VCaP (cell line): ENCODE measurements at regions not wholly inside any gene's neighbourhood (a gene's known extent, or its start where the extent isn't known, plus 50 kb on each side); places are given as distances from the start of the nearest gene placed in this dataset.

ENCODE experiments used
- H3K27ac ChIP-seq: fragments of 450-650 bp; 2 replicates; pipeline ENCODE4 v1.5.1; 2017
- TF ChIP-seq, protein P1 (sequence below): fragments of 450-650 bp; conservative IDR thresholded peaks from 2 replicates; pipeline ENCODE4 v1.5.1; 2017; ENCODE audit warnings: mild to moderate bottlenecking, moderate library complexity

DNA sequence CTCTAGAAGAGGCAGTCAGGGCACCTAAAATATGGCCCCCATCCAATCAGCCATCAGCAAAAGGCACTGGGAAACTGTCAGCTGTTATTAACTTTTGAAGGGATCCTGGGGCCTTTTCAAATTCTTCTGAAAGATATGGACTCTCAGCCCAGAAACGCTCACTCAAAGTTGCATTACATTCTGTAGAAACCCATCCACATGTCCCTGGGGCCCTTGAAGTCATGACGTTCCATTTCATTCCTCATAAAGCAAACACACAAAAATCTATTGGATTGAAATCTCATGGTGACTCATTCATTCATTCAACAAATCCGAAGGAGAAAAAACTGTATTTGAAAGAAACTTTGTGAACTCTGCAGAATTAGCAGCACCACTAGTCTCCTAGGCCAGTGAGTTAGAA lies 215.3 kb downstream of the C16orf95 start:
- TF ChIP-seq, protein P1, sequence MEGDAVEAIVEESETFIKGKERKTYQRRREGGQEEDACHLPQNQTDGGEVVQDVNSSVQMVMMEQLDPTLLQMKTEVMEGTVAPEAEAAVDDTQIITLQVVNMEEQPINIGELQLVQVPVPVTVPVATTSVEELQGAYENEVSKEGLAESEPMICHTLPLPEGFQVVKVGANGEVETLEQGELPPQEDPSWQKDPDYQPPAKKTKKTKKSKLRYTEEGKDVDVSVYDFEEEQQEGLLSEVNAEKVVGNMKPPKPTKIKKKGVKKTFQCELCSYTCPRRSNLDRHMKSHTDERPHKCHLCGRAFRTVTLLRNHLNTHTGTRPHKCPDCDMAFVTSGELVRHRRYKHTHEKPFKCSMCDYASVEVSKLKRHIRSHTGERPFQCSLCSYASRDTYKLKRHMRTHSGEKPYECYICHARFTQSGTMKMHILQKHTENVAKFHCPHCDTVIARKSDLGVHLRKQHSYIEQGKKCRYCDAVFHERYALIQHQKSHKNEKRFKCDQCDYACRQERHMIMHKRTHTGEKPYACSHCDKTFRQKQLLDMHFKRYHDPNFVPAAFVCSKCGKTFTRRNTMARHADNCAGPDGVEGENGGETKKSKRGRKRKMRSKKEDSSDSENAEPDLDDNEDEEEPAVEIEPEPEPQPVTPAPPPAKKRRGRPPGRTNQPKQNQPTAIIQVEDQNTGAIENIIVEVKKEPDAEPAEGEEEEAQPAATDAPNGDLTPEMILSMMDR, result no peak
- H3K27ac ChIP-seq, result no peak overlapping the region

DNA sequence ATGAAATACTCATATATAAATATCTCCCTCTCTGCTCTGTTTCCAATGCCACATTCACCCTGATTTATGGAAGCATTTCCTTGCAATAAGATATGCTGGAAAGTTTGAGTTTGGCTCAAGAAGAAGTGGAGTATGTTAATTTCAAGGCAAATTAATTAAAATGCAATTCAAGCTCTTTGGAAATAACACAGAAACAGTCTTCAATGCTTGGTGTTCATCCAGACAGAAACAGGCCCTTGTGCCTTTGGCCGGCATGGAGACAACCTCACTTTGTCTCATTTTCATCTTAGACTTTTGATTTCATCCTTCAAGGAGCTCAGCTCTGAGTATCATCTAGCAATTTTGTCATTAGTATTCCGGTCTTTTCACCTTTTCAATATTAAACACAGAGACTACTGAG lies 210.0 kb downstream of the C16orf95 start:
- no peak overlapping the region for H3K27ac ChIP-seq
- TF ChIP-seq, protein P1, result no peak

DNA sequence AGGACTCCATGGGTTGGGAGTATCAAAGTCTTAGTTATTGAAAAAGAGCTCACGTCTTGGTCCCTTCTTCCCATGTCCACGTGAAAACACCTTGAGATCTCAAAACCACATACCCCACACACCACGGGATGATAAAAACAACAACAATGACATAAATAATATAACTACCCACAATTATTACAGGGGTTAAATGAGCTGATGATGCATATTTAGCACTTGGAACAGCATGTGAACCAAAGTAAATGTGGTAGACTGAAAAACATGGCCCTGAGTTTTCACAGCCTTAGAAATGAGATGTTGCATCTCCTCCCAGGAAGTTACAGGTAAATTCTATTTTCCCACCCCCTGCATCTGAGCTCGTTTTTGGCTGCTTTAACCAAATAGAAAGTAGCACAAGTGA lies 208.9 kb downstream of the C16orf95 start:
- TF ChIP-seq, protein P1, result no peak
- no peak overlapping the region for H3K27ac ChIP-seq

DNA sequence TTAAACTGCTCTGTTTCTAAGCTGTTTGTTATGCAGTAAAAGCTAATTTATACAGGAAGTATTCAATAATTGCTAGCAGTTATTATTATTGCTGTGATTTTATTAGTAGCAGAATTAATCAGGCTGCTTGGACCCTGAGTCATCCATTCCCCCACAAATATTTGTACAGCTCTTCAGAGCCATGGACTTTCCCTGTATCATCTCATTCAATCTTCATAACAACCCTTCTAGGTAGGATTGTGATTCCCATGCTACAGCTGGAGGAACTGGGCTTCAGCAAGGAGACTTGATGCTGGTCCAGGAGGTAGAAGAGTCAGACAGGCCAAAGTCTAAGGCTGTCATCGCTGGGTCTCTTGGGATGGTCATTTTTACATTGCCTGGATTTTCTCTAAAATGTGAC lies 208.3 kb downstream of the C16orf95 start:
- TF ChIP-seq, protein P1, result no peak
- H3K27ac ChIP-seq, result no peak overlapping the region

DNA sequence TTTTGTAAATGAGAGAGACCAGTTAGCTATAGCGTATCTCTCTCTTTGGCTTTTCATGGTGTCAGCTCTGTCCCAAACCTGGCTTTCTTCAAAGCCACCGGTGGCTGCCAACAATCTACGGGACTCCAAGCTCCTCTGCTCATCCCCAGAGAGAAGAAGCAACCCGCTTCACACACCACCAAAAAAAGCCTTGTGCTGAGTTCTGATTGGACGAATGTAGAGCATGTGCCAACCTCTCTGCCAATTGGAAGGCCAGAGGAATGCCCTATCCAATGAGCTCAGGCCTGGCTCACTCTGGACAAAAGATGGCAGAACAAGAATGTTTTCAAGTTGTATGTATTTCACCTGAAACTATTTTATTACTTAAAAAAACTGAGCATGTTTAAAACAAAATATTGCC lies 202.4 kb downstream of the C16orf95 start:
- TF ChIP-seq, protein P1, result no peak
- H3K27ac ChIP-seq, result no peak overlapping the region

DNA sequence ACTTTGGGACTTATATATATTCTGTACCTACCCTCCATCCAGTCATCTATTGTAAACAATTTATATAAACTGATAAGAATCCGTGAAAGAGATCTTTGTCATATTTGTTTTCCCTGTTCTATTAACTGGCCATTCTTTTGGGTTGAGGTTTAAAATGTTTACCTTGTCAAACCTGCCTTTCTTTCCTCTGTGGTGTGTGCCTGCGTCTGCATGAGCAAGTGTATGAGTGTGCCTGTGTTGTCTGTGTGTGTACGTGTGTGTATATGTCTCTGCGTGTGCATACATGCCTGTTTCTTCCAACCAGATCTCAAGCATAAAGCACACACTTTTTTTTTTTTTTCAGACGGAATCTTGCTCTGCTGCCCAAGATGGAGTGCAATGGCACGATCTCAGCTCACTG lies 201.5 kb downstream of the C16orf95 start:
- TF ChIP-seq, protein P1, result no peak
- H3K27ac ChIP-seq, result no peak overlapping the region

DNA sequence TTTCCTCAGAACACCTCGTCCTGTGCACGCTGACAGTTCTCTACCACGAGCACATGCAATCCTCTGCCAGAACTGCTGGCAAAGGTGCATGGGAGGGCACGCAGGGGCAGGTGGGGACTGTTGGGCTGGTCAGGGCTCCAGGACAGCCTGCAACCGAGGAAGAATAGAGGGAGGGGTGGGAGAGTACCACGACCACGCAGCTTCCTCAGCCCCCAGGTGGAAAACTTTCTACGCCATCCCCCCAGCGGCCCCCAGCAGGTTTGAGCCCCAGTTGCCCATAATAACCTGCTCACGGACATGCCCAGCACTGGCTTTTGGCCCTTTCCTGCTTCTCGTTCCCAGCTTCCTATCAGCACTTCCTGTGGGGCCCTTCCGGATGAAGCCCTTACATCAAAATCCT lies 199.3 kb downstream of the C16orf95 start:
- no peak overlapping the region for H3K27ac ChIP-seq
- TF ChIP-seq, protein P1, result no peak

DNA sequence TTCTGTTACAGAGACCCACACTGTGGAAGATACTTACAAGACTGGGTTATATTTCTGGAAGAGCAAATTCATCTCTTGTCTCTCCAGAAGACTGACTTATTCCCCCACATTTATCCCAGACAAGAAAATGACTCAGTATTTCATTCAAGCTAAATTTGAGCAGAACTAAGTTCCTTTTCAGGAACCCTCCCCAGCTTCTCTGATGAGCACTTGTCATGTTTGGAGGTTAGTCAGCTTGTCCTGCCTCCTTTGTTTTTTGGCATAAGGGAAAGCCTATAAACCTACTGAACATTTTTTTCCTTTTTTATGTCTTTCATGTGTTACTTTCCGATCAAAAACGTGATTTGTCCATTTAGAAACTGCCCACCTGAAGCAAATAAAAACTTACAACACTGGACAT lies 198.0 kb downstream of the C16orf95 start:
- TF ChIP-seq, protein P1, result no peak
- no peak overlapping the region for H3K27ac ChIP-seq
